T-helper 1 cell treated with Interleukin-12 subunit alpha and Interleukin-12 subunit beta and Interleukin-4 antibody, amounts not matched to agents 30 μg/mL and 1 μg/mL, for 36 hours (primary cell): ENCODE measurements at regions not wholly inside any gene's neighbourhood (a gene's known extent, or its start where the extent isn't known, plus 50 kb on each side); places are given as distances from the start of the nearest gene placed in this dataset.
"Not testable (repeated sequence)": the region's sequence is repeated elsewhere in the genome, so short reads cannot be mapped to it uniquely, and the experiment has no call there.

Experiments used
- H3K27ac Mint-ChIP-seq: one replicate; pipeline ENCODE4 v1.8.0; 2021; ENCODE audit warnings: mild to moderate bottlenecking, mixed read lengths
- H3K27me3 Mint-ChIP-seq: one replicate; pipeline ENCODE4 v1.8.0; 2021; ENCODE audit warnings: low read depth, mixed read lengths
- H3K36me3 Mint-ChIP-seq: one replicate; pipeline ENCODE4 v1.8.0; 2021; ENCODE audit warnings: low read depth, mixed read lengths
- H3K4me1 Mint-ChIP-seq: one replicate; pipeline ENCODE4 v1.8.0; 2021; ENCODE audit warnings: low read depth, mixed read lengths
- H3K4me3 Mint-ChIP-seq: one replicate; pipeline ENCODE4 v1.8.0; 2021; ENCODE audit warnings: mild to moderate bottlenecking, moderate library complexity, mixed read lengths
- H3K9me3 Mint-ChIP-seq: one replicate; pipeline ENCODE4 v1.8.0; 2021; ENCODE audit warnings: mixed read lengths

DNA sequence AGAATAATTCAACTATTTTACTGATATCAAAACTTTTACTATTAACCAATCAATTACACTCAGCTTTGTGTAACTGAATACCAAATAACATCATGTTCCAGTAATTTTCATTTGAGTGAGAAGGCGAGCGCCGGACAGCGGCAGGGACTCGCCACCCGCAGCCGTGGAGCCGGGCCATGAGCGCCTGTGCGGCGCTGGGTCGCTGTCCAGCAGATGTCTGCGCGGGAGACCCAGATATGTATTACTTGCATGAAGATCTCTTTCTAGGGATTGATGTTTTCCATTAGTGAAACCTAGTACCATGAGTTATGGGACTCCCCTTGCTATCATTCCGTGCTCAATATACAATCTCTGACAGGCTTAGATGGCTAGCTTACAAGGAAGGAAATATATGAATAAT, 245.1 kb upstream of the PRSS16 start:
- no peak overlapping the region for H3K4me3 Mint-ChIP-seq
- H3K36me3 Mint-ChIP-seq, result no peaks in the 10 kb centered on the region
- H3K27me3 Mint-ChIP-seq, result no peaks in the 10 kb centered on the region
- H3K4me1 Mint-ChIP-seq, result no peaks in the 10 kb centered on the region
- H3K27ac Mint-ChIP-seq, result no peak overlapping the region
- no peaks in the 10 kb centered on the region for H3K9me3 Mint-ChIP-seq

GRCh38 chr6:27007020-27007419, 240.5 kb upstream of the PRSS16 start:
- no peaks in the 10 kb centered on the region for H3K27me3 Mint-ChIP-seq
- no peak overlapping the region for H3K27ac Mint-ChIP-seq
- no peak overlapping the region for H3K4me3 Mint-ChIP-seq
- H3K36me3 Mint-ChIP-seq, result no peaks in the 10 kb centered on the region
- no peaks in the 10 kb centered on the region for H3K9me3 Mint-ChIP-seq
- H3K4me1 Mint-ChIP-seq, result no peaks in the 10 kb centered on the region

DNA sequence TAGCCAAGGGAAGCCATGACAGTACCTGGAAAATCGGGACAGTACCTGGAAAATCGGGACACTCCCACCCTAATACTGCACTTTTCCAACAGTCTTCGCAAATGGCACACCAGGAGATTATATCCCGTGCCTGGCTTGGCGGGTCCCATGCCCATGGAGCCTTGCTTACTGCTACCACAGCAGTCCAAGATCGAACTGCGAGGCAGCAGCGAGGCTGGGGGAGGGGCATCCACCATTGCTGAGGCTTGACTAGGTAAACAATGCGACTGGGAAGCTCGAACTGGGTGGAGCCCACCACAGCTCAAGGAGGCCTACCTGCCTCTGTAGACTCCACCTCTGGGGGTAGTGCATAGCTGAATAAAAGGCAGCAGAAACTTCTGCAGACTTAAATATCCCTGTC, 238.9 kb upstream of the PRSS16 start:
- H3K27me3 Mint-ChIP-seq, H3K4me1 Mint-ChIP-seq, H3K9me3 Mint-ChIP-seq, H3K27ac Mint-ChIP-seq, H3K36me3 Mint-ChIP-seq, H3K4me3 Mint-ChIP-seq: not testable (repeated sequence)

GRCh38 chr6:27014053-27014452, 233.4 kb upstream of the PRSS16 start:
- H3K4me3 Mint-ChIP-seq, H3K36me3 Mint-ChIP-seq, H3K27ac Mint-ChIP-seq, H3K4me1 Mint-ChIP-seq, H3K27me3 Mint-ChIP-seq: not testable (repeated sequence)
- H3K9me3 Mint-ChIP-seq, result peaks cover 25% of the 10 kb centered on the region

GRCh38 chr6:27016689-27017088, 230.8 kb upstream of the PRSS16 start:
- Mint-ChIP-seq H3K27ac (no peak overlapping the region), H3K4me1 (no peaks in the 10 kb centered on the region), H3K4me3 (no peak overlapping the region), H3K27me3 (peaks cover 19% of the 10 kb centered on the region), H3K9me3 (peaks cover 25% of the 10 kb centered on the region), H3K36me3 (no peaks in the 10 kb centered on the region)

GRCh38 chr6:27018401-27018800, 229.1 kb upstream of the PRSS16 start:
- not testable (repeated sequence) for H3K4me1 Mint-ChIP-seq, H3K36me3 Mint-ChIP-seq, H3K4me3 Mint-ChIP-seq, H3K27ac Mint-ChIP-seq
- H3K27me3 Mint-ChIP-seq, result peaks cover 24% of the 10 kb centered on the region
- peaks cover 25% of the 10 kb centered on the region for H3K9me3 Mint-ChIP-seq

DNA sequence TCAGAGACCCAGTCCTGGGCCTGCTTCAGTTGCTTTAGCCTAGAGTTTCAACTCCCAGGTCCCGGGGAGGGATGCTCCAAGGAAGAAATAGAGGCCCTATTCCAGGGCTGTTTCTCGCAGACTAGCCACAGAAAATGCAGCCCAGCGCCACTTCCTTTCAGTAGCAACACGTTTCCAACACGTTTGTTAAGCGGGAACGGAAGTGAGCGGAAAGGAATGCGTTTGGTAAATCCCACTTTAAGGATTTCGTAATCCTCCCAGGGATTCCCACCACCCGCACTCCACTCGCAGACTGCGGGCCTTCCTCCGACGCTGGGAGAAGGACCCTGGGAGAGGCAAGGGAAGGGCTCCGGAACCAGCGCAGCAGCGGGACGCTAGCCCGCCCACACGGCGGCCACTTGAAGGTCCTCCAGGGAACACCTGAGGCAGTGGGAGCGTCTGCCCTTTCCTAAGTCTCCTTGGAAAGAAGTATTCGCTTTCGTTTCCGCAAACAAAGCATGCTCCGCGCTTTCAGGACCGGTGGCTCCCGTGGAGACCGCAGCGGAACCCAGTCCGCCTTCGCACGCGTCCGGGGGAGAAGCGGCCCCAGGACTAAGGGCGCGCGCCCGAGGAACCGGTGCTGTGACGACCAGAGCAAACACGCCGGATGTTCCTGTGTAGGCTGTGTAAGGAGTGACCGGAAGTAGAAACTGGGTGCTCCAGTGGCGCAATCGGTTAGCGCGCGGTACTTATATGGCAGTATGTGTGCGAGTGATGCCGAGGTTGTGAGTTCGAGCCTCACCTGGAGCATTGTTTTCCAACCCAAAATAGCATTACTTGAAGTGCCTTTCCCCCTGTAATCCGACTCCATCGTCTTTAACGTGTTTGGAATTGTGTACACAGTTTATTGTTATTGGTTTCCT, 227.6 kb upstream of the PRSS16 start:
- no peaks in the 10 kb centered on the region for H3K36me3 Mint-ChIP-seq
- peaks cover 27% of the 10 kb centered on the region for H3K27me3 Mint-ChIP-seq
- no peak overlapping the region for H3K27ac Mint-ChIP-seq
- peak overlapping the region; percentile 70 for H3K4me3 Mint-ChIP-seq
- no peaks in the 10 kb centered on the region for H3K4me1 Mint-ChIP-seq
- H3K9me3 Mint-ChIP-seq, result peaks cover 24% of the 10 kb centered on the region

GRCh38 chr6:27020553-27020880, 227.0 kb upstream of the PRSS16 start:
- no peak overlapping the region for H3K27ac Mint-ChIP-seq
- peaks cover 19% of the 10 kb centered on the region for H3K9me3 Mint-ChIP-seq
- no peaks in the 10 kb centered on the region for H3K4me1 Mint-ChIP-seq
- peak overlapping the region; percentile 70 for H3K4me3 Mint-ChIP-seq
- peaks cover 26% of the 10 kb centered on the region for H3K27me3 Mint-ChIP-seq
- no peaks in the 10 kb centered on the region for H3K36me3 Mint-ChIP-seq

DNA sequence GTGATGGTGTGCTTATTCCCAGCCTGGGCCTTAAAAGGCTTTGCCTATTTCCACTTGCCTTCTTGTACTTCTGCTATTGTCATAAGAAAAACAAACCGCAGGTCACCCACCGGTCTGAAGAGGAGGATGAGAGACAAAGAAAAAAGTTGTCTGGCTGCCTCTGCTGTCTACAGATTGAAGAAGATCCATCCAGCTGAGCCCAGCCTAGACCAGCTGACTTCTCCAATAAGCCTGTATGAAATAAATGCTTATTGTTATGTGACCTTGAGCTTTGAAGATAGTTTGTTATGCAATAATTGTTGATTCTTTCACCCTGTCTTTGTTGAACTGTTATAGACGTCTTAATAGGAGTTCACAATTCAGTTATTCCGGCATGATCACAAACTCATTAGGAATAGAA, 223.8 kb upstream of the PRSS16 start:
- H3K4me1 Mint-ChIP-seq, result no peaks in the 10 kb centered on the region

GRCh38 chr6:27025351-27025750, 222.2 kb upstream of the PRSS16 start:
- no peak overlapping the region for H3K4me3 Mint-ChIP-seq
- no peaks in the 10 kb centered on the region for H3K4me1 Mint-ChIP-seq
- H3K36me3 Mint-ChIP-seq, result no peaks in the 10 kb centered on the region
- H3K9me3 Mint-ChIP-seq, result peaks cover 4% of the 10 kb centered on the region
- peaks cover 32% of the 10 kb centered on the region for H3K27me3 Mint-ChIP-seq
- H3K27ac Mint-ChIP-seq, result no peak overlapping the region

More for the DNA sequence above, 223.8 kb upstream of the PRSS16 start:
- H3K36me3 Mint-ChIP-seq, result no peaks in the 10 kb centered on the region
- peaks cover 37% of the 10 kb centered on the region for H3K27me3 Mint-ChIP-seq
- H3K4me3 Mint-ChIP-seq, result no peak overlapping the region
- peaks cover 4% of the 10 kb centered on the region for H3K9me3 Mint-ChIP-seq
- H3K27ac Mint-ChIP-seq, result no peak overlapping the region

DNA sequence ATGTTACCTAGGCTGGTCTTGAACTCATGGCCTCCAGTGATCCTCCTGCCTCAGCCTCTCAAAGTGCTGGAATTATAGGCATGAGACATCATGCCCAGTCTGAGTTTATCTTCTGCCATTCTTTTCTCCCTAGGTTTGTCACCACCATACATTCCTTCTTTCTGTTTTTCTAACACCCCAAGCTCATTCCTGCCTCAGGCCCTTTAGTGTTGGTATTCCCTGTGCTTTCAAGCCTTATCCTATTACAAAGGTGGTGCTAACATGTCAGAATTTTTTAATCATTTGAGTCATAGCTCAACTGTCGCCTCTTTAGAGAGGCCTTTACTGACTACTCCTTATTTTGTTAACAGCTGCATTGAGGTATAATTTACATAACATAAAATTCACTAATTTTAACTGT, 221.1 kb upstream of the PRSS16 start:
- peaks cover 24% of the 10 kb centered on the region for H3K27me3 Mint-ChIP-seq
- peaks cover 4% of the 10 kb centered on the region for H3K9me3 Mint-ChIP-seq
- H3K36me3 Mint-ChIP-seq, result no peaks in the 10 kb centered on the region
- H3K4me1 Mint-ChIP-seq, result no peaks in the 10 kb centered on the region
- no peak overlapping the region for H3K27ac Mint-ChIP-seq
- H3K4me3 Mint-ChIP-seq, result no peak overlapping the region

DNA sequence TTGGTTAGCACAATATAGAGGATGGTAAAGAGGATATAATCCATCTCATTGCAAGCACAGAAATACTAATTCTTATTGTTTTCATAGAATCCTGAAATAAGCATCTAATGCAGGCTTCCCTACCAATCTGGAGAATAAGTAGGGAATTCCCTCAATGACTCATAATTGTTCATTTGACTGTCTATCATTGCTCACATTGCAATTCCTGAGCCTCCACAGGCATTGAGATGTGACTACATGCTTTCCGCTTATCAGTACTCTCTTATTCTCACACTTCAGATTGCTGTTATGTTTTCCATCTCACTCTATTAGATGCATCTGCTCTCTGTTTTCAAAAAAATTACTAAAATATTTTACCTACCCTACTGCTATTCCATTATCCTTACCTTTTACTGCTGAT, 216.2 kb upstream of the PRSS16 start:
- no peaks in the 10 kb centered on the region for H3K9me3 Mint-ChIP-seq
- no peak overlapping the region for H3K4me3 Mint-ChIP-seq
- H3K27me3 Mint-ChIP-seq, result peaks cover 13% of the 10 kb centered on the region
- no peaks in the 10 kb centered on the region for H3K36me3 Mint-ChIP-seq
- no peaks in the 10 kb centered on the region for H3K4me1 Mint-ChIP-seq
- no peak overlapping the region for H3K27ac Mint-ChIP-seq

DNA sequence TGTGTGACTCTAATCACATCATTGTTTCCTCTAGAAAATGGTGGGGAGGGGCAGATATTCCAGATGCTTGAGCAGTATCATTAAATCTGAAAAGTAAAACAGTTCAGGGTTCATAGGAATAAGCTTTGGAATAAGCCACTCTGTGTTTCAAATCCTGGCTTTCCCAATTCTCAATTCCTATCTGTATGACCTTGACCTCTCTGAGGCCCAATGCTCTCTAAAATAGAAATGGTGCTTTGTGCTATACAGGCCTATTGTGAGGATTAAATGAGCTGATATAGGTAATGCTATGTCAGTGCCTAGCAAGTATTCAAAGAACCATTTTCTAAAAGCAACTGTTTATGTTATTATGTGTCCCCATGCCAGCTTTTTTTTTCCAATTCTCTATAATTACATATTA, 209.0 kb upstream of the PRSS16 start:
- Mint-ChIP-seq H3K36me3 (no peaks in the 10 kb centered on the region), H3K9me3 (no peaks in the 10 kb centered on the region), H3K27ac (no peak overlapping the region), H3K4me3 (no peak overlapping the region), H3K4me1 (no peaks in the 10 kb centered on the region), H3K27me3 (peaks cover 15% of the 10 kb centered on the region)

GRCh38 chr6:27040244-27041042, 207.1 kb upstream of the PRSS16 start:
- H3K36me3 Mint-ChIP-seq, result no peaks in the 10 kb centered on the region
- H3K27ac Mint-ChIP-seq, result no peak overlapping the region
- no peaks in the 10 kb centered on the region for H3K4me1 Mint-ChIP-seq
- H3K4me3 Mint-ChIP-seq, result no peak overlapping the region
- peaks cover 12% of the 10 kb centered on the region for H3K27me3 Mint-ChIP-seq
- H3K9me3 Mint-ChIP-seq, result no peaks in the 10 kb centered on the region

DNA sequence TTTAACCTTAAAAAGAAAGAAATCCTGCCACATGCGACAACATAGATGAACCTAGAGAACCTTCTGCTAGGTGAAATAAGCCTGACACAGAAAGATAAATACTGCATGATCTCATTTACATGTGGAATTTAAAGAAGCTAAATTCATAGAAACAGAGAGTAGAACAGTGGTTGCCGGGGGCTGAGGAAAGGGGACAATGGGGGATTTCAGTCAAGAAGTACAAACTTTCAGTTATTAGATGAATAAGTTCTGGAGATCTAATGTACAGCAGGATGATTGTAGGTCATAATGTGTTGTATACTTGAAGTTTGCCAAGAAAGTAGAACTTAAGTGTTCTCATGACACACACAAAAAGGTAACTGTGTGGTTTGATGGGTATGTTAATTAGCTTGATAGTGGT, 204.3 kb upstream of the PRSS16 start:
- Mint-ChIP-seq H3K9me3 (no peaks in the 10 kb centered on the region), H3K27ac (no peak overlapping the region), H3K27me3 (peaks cover 7% of the 10 kb centered on the region), H3K4me1 (no peaks in the 10 kb centered on the region), H3K4me3 (no peak overlapping the region), H3K36me3 (no peaks in the 10 kb centered on the region)
